ENCODE measurements at regions not wholly inside any gene's neighbourhood (a gene's known extent, or its start where the extent isn't known, plus 50 kb on each side); places are given as distances from the start of the nearest gene placed in this dataset.

DNA sequence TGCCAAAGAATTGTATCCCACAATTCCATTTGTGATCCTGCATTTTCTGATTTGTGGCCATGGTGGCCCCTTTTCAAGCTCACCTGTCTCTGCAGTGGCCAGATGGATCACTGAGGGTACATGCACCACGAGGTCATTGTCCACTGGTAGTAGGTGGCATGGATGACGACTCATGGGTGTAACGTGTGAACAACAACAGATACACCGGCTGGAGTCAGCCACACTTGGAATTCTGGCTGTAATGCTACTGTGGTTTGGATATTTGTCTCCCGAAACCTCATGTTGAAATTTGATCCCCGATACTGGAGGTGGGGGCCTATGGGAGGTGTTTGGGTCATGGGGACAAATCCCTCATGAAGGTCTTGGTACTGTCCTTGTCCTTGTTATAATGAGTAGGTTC, 102.2 kb upstream of the TAF1B start:
- DNase-seq (ENCODE audit: low spot score): no peak
- intact Hi-C loops (cut with micrococcal nuclease; ENCODE audit: unreplicated experiment): no loop called here
- CTCF ChIA-PET: no interaction called here

DNA sequence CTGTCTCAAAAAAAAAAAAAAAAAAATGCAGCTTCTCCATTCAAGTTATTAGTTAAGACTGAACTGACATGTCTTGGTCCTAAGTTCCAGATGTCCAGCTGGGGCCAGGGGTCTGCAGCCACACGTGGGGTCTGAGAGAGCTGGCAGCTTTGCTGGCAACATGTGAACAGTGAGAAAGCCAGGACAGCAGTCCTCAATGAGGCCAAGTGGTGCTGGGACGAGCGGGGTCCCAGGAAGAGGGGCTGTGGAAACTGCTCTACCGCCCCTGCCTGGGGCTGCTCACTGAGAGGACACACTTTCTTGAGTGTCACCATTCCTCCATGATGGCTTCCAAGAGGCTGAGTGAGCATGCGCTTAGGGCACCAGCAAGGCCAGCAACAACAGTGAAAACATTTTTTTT, 100.7 kb upstream of the TAF1B start:
- no peaks in the 10 kb centered on the region for H3K36me3 ChIP-seq (ENCODE audit: insufficient read depth, low read length, poor library complexity, severe bottlenecking)
- BruUV-seq (replicated peaks): no TSS peak
- CTCF ChIA-PET: interaction anchor here (0.6 kb wide), 1 partner anchor 28 kb away, joined by 4 read pairs; no protein-coding TSS in a partner anchor
- no peaks in the 10 kb centered on the region for H3K27me3 ChIP-seq (replicated peaks; ENCODE audit: insufficient read depth, low read depth, low read length, poor library complexity)
- POLR2A ChIA-PET (ENCODE audit: low non-redundant PET): no interaction called here
- no peak for DNase-seq (ENCODE audit: low spot score)
- no peaks in the 10 kb centered on the region for H3K4me1 ChIP-seq (ENCODE audit: insufficient read depth, low read length, poor library complexity, severe bottlenecking)
- no peaks in the 10 kb centered on the region for H3K9me3 ChIP-seq (ENCODE audit: low read depth, low read length, poor library complexity, severe bottlenecking)
- no peak overlapping the region for H3K27ac ChIP-seq (ENCODE audit: low read depth, low read length, poor library complexity, severe bottlenecking)
- TF ChIP-seq, protein P1, sequence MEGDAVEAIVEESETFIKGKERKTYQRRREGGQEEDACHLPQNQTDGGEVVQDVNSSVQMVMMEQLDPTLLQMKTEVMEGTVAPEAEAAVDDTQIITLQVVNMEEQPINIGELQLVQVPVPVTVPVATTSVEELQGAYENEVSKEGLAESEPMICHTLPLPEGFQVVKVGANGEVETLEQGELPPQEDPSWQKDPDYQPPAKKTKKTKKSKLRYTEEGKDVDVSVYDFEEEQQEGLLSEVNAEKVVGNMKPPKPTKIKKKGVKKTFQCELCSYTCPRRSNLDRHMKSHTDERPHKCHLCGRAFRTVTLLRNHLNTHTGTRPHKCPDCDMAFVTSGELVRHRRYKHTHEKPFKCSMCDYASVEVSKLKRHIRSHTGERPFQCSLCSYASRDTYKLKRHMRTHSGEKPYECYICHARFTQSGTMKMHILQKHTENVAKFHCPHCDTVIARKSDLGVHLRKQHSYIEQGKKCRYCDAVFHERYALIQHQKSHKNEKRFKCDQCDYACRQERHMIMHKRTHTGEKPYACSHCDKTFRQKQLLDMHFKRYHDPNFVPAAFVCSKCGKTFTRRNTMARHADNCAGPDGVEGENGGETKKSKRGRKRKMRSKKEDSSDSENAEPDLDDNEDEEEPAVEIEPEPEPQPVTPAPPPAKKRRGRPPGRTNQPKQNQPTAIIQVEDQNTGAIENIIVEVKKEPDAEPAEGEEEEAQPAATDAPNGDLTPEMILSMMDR (conservative IDR thresholded peaks at IDR 0.05; ENCODE audit: low read depth, low read length): no peak
- no peak for TF ChIP-seq EZH2 (IDR thresholded peaks at IDR 0.05; ENCODE audit: borderline replicate concordance, low read depth, low read length, poor library complexity, severe bottlenecking)
- H3K4me3 ChIP-seq (ENCODE audit: low read depth, low read length, poor library complexity, severe bottlenecking): no peak overlapping the region
- intact Hi-C loops (cut with micrococcal nuclease; ENCODE audit: unreplicated experiment): no loop called here

More for the DNA sequence above, 102.2 kb upstream of the TAF1B start:
- Histone ChIP-seq H3K9me3 (ENCODE audit: low read depth, low read length, poor library complexity, severe bottlenecking) (no peaks in the 10 kb centered on the region), H3K4me1 (ENCODE audit: insufficient read depth, low read length, poor library complexity, severe bottlenecking) (no peaks in the 10 kb centered on the region), H3K27ac (ENCODE audit: low read depth, low read length, poor library complexity, severe bottlenecking) (no peak overlapping the region), H3K4me3 (ENCODE audit: low read depth, low read length, poor library complexity, severe bottlenecking) (no peak overlapping the region), H3K27me3 (replicated peaks; ENCODE audit: insufficient read depth, low read depth, low read length, poor library complexity) (no peaks in the 10 kb centered on the region), H3K36me3 (ENCODE audit: insufficient read depth, low read length, poor library complexity, severe bottlenecking) (no peaks in the 10 kb centered on the region)
- BruUV-seq (replicated peaks): no TSS peak
- TF ChIP-seq, protein P1 (conservative IDR thresholded peaks at IDR 0.05; ENCODE audit: low read depth, low read length): no peak
- no peak for TF ChIP-seq EZH2 (IDR thresholded peaks at IDR 0.05; ENCODE audit: borderline replicate concordance, low read depth, low read length, poor library complexity, severe bottlenecking)
- POLR2A ChIA-PET (ENCODE audit: low non-redundant PET): no interaction called here

DNA sequence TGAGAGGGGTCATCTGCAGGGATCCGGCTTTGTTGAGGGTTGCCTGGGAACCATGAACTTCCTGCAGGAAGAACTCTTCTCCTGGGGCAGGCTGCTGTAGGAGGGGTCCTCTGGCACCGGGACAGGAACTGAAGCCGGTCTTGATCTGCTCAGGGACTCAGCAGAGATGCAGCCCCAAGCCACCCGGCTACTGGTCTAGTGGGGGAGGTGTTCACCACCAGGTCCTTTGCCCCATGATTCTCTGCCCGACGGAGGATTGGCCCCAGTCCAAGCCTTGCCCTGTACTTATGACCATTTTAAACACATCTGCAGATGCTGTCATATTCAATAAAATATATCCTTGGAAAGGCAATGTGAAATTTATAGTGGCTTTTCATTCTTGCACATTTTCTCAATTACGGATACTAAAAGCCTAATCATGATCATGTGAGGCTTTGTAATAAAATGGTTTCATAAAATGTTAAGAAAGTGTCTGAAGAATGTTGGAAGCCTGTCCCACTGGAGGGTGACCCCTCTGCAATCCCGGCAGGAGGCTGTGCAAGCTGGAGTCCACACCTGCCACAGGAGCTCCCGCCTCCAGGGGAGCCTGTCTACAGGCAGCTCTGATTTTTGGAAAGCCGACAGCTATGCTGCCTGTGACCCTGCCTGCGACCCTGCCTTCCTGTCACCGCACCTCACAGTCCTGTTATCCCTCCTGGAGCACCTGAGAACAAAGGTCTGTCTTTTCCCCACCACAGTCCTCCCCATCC, 98.8 kb upstream of the TAF1B start:
- no peaks in the 10 kb centered on the region for H3K27me3 ChIP-seq (replicated peaks; ENCODE audit: insufficient read depth, low read depth, low read length, poor library complexity)

More for the DNA sequence above, 98.8 kb upstream of the TAF1B start:
- ChIA-PET CTCF (no interaction called here), POLR2A (ENCODE audit: low non-redundant PET) (no interaction called here)
- no peak for DNase-seq (ENCODE audit: low spot score)
- Histone ChIP-seq H3K27ac (ENCODE audit: low read depth, low read length, poor library complexity, severe bottlenecking) (no peak overlapping the region), H3K4me1 (ENCODE audit: insufficient read depth, low read length, poor library complexity, severe bottlenecking) (no peaks in the 10 kb centered on the region), H3K9me3 (ENCODE audit: low read depth, low read length, poor library complexity, severe bottlenecking) (no peaks in the 10 kb centered on the region), H3K4me3 (ENCODE audit: low read depth, low read length, poor library complexity, severe bottlenecking) (no peak overlapping the region), H3K36me3 (ENCODE audit: insufficient read depth, low read length, poor library complexity, severe bottlenecking) (no peaks in the 10 kb centered on the region)
- BruUV-seq (replicated peaks): no TSS peak
- intact Hi-C loops (cut with micrococcal nuclease; ENCODE audit: unreplicated experiment): no loop called here
- TF ChIP-seq, protein P1 (conservative IDR thresholded peaks at IDR 0.05; ENCODE audit: low read depth, low read length): no peak
- no peak for TF ChIP-seq EZH2 (IDR thresholded peaks at IDR 0.05; ENCODE audit: borderline replicate concordance, low read depth, low read length, poor library complexity, severe bottlenecking)

All from A673 (cell line).